Panc1 (cell line): ENCODE measurements at regions not wholly inside any gene's neighbourhood (a gene's known extent, or its start where the extent isn't known, plus 50 kb on each side); places are given as distances from the start of the nearest gene placed in this dataset.

Experiments
- ATAC-seq: fragments of 200-7000 bp; cut with Tn5 transposase; 2 replicates; pipeline ENCODE4 v1.9.1; 2020; ENCODE audit warnings: mild to moderate bottlenecking, moderate library complexity
- BruUV-seq: library from RNA; stranded (reverse); fragments of 400-500 nt; replicated peaks from 2 replicates; lab custom pipeline; 2021; lab: Mats Ljungman, UMichigan
- CTCF ChIA-PET: fragments of 300-600 bp; sonication (Branson Sonifier 250); formaldehyde crosslinking; loops from one replicate; lab custom pipeline; 2022; ENCODE audit warnings: antibody characterized with exemption; lab: Charles Lee
- POLR2A ChIA-PET: fragments of 300-600 bp; sonication (Branson Sonifier 250); formaldehyde crosslinking; loops from one replicate; lab custom pipeline; 2022; ENCODE audit warnings: antibody characterized with exemption; lab: Charles Lee
- DNase-seq: peaks from one replicate; pipeline ENCODE4 v3.0.0-alpha.2; 2010; ENCODE audit warnings: low read depth, low spot score
- H3K27ac ChIP-seq: 2 replicates; pipeline ENCODE4 v1.5.1; 2011; ENCODE audit warnings: mild to moderate bottlenecking, low read length, inconsistent platforms
- H3K27me3 ChIP-seq: fragments of 200-500 bp; sonication (Bioruptor generic); 2 replicates; pipeline ENCODE4 v1.6.0; 2014; ENCODE audit warnings: low read length, inconsistent platforms; ENCODE audit not compliant: control insufficient read depth, insufficient read depth
- H3K36me3 ChIP-seq: fragments of 200-500 bp; sonication (Bioruptor generic); 2 replicates; pipeline ENCODE4 v1.5.1; 2014; ENCODE audit warnings: inconsistent platforms, mild to moderate bottlenecking, low read length, moderate library complexity; ENCODE audit not compliant: control insufficient read depth, insufficient read depth
- H3K4me1 ChIP-seq: 2 replicates; pipeline ENCODE4 v1.5.1; 2011; ENCODE audit warnings: inconsistent platforms, mild to moderate bottlenecking, low read length, moderate library complexity; ENCODE audit not compliant: control insufficient read depth, insufficient read depth
- H3K4me3 ChIP-seq, 2 experiments: 2 replicates each; pipeline ENCODE4 v1.5.1; 2011 to 2012; ENCODE audit warnings: low read depth in 2 of 2, low read length in 2 of 2, mild to moderate bottlenecking in 2 of 2, inconsistent platforms in 1 of 2, moderate library complexity in 1 of 2
- H3K9me3 ChIP-seq: fragments of 200-500 bp; sonication (Bioruptor generic); 2 replicates; pipeline ENCODE4 v1.5.1; 2014; ENCODE audit warnings: low read depth, mild to moderate bottlenecking, inconsistent platforms, low read length, moderate library complexity; ENCODE audit not compliant: control insufficient read depth, insufficient read depth
- CTCF ChIP-seq: fragments of 450-650 bp; IDR thresholded peaks from 2 replicates; pipeline ENCODE4 v1.5.1; 2017; ENCODE audit warnings: mild to moderate bottlenecking
- POLR2AphosphoS5 ChIP-seq: IDR thresholded peaks from 2 replicates; pipeline ENCODE4 v1.6.1; 2012; ENCODE audit warnings: mild to moderate bottlenecking, low read depth, low read length, moderate library complexity
- REST ChIP-seq, 2 experiments: IDR thresholded peaks; 2 replicates each; pipeline ENCODE4 v1.6.1; 2011 to 2012; ENCODE audit warnings: low read depth in 2 of 2, control low read depth in 1 of 2, low read length in 1 of 2, mild to moderate bottlenecking in 1 of 2, moderate library complexity in 1 of 2; ENCODE audit not compliant: insufficient read depth in 1 of 2
- SIN3A ChIP-seq: IDR thresholded peaks from 2 replicates; pipeline ENCODE4 v1.6.1; 2012; ENCODE audit warnings: low read depth, mild to moderate bottlenecking, low read length, moderate library complexity, borderline replicate concordance; ENCODE audit not compliant: insufficient read depth
- TCF7L2 ChIP-seq: IDR thresholded peaks from 2 replicates; pipeline ENCODE4 v1.6.1; 2011; ENCODE audit warnings: mild to moderate bottlenecking, low read depth, low read length, inconsistent platforms
- in situ Hi-C: cut with HindIII; loops from 2 replicates; pipeline ENCODE4 v1.10.0; 2016; ENCODE audit warnings: low sequenced_read_pairs, low pct_unique_long_range_greater_than_20kb
- intact Hi-C: fragments of 100-400 bp; cut with micrococcal nuclease; formaldehyde crosslinking; loops from one replicate; pipeline ENCODE4 v1.10.0; 2022; ENCODE audit not compliant: unreplicated experiment

- TF ChIP-seq CTCF (no peak), POLR2AphosphoS5 (no peak), SIN3A (no peak)
- no peak for DNase-seq
- H3K4me1 ChIP-seq, result no peaks in the 10 kb centered on the region
- no peaks in the 10 kb centered on the region for H3K27me3 ChIP-seq
- in situ Hi-C loops (no loop called here), intact Hi-C loops (no loop called here)
- no peaks in the 10 kb centered on the region for H3K9me3 ChIP-seq
- H3K27ac ChIP-seq, result no peak overlapping the region
- POLR2A ChIA-PET, result no interaction called here
- CTCF ChIA-PET, result no interaction called here
- no TSS peak for BruUV-seq
- no peaks in the 10 kb centered on the region for H3K36me3 ChIP-seq
- no peak overlapping the region for H3K4me3 ChIP-seq
- ATAC-seq, result no peak
These were observed 60.0 kb upstream of the SCEL start for GRCh38 chr13:77475345-77476084.

DNA sequence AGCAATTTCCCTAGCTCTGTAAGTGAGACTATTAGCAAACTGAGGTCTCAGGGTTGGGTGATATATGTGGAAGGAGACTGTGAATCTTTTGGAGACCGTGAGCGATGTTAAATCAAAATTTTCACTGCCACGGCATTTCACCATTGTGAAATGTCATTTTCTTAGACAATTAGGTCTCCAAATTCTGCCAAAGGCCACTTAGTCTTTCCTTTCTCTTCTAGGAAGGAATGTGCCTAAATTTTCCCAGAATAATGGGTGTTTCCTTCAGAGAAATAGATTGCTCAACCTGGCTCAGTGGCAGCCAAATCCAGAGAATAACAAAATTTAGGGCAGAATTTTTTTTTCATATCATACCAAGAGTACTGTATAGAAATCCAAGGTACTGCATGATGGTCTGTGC lies 64.5 kb upstream of the SCEL start:
- TF ChIP-seq TCF7L2 (no peak), CTCF (no peak), POLR2AphosphoS5 (no peak), REST (IDR thresholded peaks at IDR 0.05; ENCODE audit: insufficient read depth in 1 of 2, low read depth in 2 of 2, low read length in 1 of 2) (no peak), SIN3A (no peak)
- Histone ChIP-seq H3K9me3 (no peaks in the 10 kb centered on the region), H3K27ac (no peak overlapping the region), H3K36me3 (no peaks in the 10 kb centered on the region), H3K27me3 (no peaks in the 10 kb centered on the region), H3K4me1 (no peaks in the 10 kb centered on the region), H3K4me3 (no peak overlapping the region)
- no TSS peak for BruUV-seq
- ATAC-seq (no peak), DNase-seq (no peak)
- ChIA-PET POLR2A (no interaction called here), CTCF (interaction anchor here (0.6 kb wide), 1 partner anchor 445 kb away, joined by 3 read pairs; no protein-coding TSS in a partner anchor)
- in situ Hi-C loops, result no loop called here
- intact Hi-C loops, result no loop called here
